ENCODE measurements at regions not wholly inside any gene's neighbourhood (a gene's known extent, or its start where the extent isn't known, plus 50 kb on each side); places are given as distances from the start of the nearest gene placed in this dataset.
"Not testable (repeated sequence)": the region's sequence is repeated elsewhere in the genome, so short reads cannot be mapped to it uniquely, and the experiment has no call there.

- no peak for DNase-seq
- Histone ChIP-seq H3K4me3 (ENCODE audit: control insufficient read depth in 1 of 7, extremely low read depth in 1 of 7, insufficient read depth in 4 of 7, low read depth in 2 of 7, low read length in 6 of 7) (no peak overlapping the region), H3K27me3 (replicated peaks in 2 of 5; ENCODE audit: control insufficient read depth in 4 of 5, insufficient read depth in 5 of 5, low read length in 4 of 5) (peaks cover 0 to 9% (median 0%) of the 10 kb centered on the region in 5 experiments), H3K27ac (ENCODE audit: insufficient read depth in 1 of 2, low read depth in 1 of 2, low read length in 2 of 2, poor library complexity in 1 of 2, severe bottlenecking in 2 of 2) (no peak overlapping the region), H3K9me3 (ENCODE audit: control extremely low read depth in 1 of 5, control insufficient read depth in 4 of 5, insufficient read depth in 2 of 5, low read depth in 1 of 5, low read length in 4 of 5) (peaks cover 0 to 17% (median 4%) of the 10 kb centered on the region in 5 experiments), H3K36me3 (ENCODE audit: control insufficient read depth in 4 of 4, insufficient read depth in 4 of 4, low read length in 3 of 4) (no peaks in the 10 kb centered on the region), H3K4me1 (ENCODE audit: control extremely low read depth in 1 of 4, control insufficient read depth in 4 of 4, insufficient read depth in 4 of 4, low read length in 3 of 4) (no peaks in the 10 kb centered on the region)
- ChIA-PET CTCF (no interaction called here), POLR2A (no interaction called here)
- 90% methylated on average over 5 of the region's 6 CpGs for WGBS (ENCODE audit: insufficient coverage)
Observed at GRCh38 chr19:13634658-13635057, 128.4 kb upstream of the CACNA1A start.

- H3K36me3 ChIP-seq (ENCODE audit: control insufficient read depth in 4 of 4, insufficient read depth in 4 of 4, low read length in 3 of 4): no peaks in the 10 kb centered on the region
- WGBS (ENCODE audit: insufficient coverage): 100% methylated on average over 1 of the region's 1 CpG
Observed at GRCh38 chr19:13633522-13633922, 127.2 kb upstream of the CACNA1A start.

GRCh38 chr19:13633109-13633508 is 126.8 kb upstream of the CACNA1A start:
- ChIA-PET POLR2A (no interaction called here), CTCF (no interaction called here)
- H3K9me3 ChIP-seq (ENCODE audit: control extremely low read depth in 1 of 5, control insufficient read depth in 4 of 5, insufficient read depth in 2 of 5, low read depth in 1 of 5, low read length in 4 of 5): peaks cover 0 to 12% (median 4%) of the 10 kb centered on the region in 5 experiments
- H3K27ac ChIP-seq (ENCODE audit: insufficient read depth in 1 of 2, low read depth in 1 of 2, low read length in 2 of 2, poor library complexity in 1 of 2, severe bottlenecking in 2 of 2): no peak overlapping the region
- no peak overlapping the region for H3K4me3 ChIP-seq (ENCODE audit: control insufficient read depth in 1 of 7, extremely low read depth in 1 of 7, insufficient read depth in 4 of 7, low read depth in 2 of 7, low read length in 6 of 7)
- H3K27me3 ChIP-seq (replicated peaks in 2 of 5; ENCODE audit: control insufficient read depth in 4 of 5, insufficient read depth in 5 of 5, low read length in 4 of 5): peaks cover 0 to 13% (median 0%) of the 10 kb centered on the region in 5 experiments
- H3K4me1 ChIP-seq (ENCODE audit: control extremely low read depth in 1 of 4, control insufficient read depth in 4 of 4, insufficient read depth in 4 of 4, low read length in 3 of 4): no peaks in the 10 kb centered on the region
- WGBS (ENCODE audit: insufficient coverage): 60% methylated on average over 6 of the region's 6 CpGs
- no peaks in the 10 kb centered on the region for H3K36me3 ChIP-seq (ENCODE audit: control insufficient read depth in 4 of 4, insufficient read depth in 4 of 4, low read length in 3 of 4)
- no peak for DNase-seq

More at GRCh38 chr19:13633522-13633922, 127.2 kb upstream of the CACNA1A start:
- Histone ChIP-seq H3K27ac (ENCODE audit: insufficient read depth in 1 of 2, low read depth in 1 of 2, low read length in 2 of 2, poor library complexity in 1 of 2, severe bottlenecking in 2 of 2) (no peak overlapping the region), H3K27me3 (replicated peaks in 2 of 5; ENCODE audit: control insufficient read depth in 4 of 5, insufficient read depth in 5 of 5, low read length in 4 of 5) (peaks cover 0 to 10% (median 0%) of the 10 kb centered on the region in 5 experiments), H3K4me1 (ENCODE audit: control extremely low read depth in 1 of 4, control insufficient read depth in 4 of 4, insufficient read depth in 4 of 4, low read length in 3 of 4) (no peaks in the 10 kb centered on the region), H3K9me3 (ENCODE audit: control extremely low read depth in 1 of 5, control insufficient read depth in 4 of 5, insufficient read depth in 2 of 5, low read depth in 1 of 5, low read length in 4 of 5) (peaks cover 0 to 12% (median 4%) of the 10 kb centered on the region in 5 experiments), H3K4me3 (ENCODE audit: control insufficient read depth in 1 of 7, extremely low read depth in 1 of 7, insufficient read depth in 4 of 7, low read depth in 2 of 7, low read length in 6 of 7) (no peak overlapping the region)
- DNase-seq: no peak
- POLR2A ChIA-PET: no interaction called here
- CTCF ChIA-PET: no interaction called here

DNA sequence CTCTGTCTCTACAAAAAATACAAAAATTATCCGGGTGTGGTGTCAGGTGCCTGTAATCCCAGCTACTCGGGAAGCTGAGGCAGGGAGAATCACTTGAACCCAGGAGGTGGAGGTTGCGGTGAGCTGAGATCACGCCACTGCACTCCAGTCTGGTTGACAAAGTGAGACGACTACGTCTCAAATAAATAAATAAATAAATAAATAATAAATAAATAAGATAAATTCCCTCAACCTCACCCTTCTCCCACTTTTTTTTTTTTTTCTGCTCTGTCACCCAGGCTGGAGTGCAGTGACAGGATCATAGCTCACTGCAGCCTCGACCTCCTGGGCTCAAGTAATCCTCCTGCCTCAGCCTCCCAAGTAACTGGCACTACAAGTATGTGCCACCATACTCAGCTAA is 125.9 kb upstream of the CACNA1A start:
- H3K4me1 ChIP-seq (ENCODE audit: control extremely low read depth in 1 of 4, control insufficient read depth in 4 of 4, insufficient read depth in 4 of 4, low read length in 3 of 4); CTCF ChIA-PET; POLR2A ChIA-PET; H3K27ac ChIP-seq (ENCODE audit: insufficient read depth in 1 of 2, low read depth in 1 of 2, low read length in 2 of 2, poor library complexity in 1 of 2, severe bottlenecking in 2 of 2); H3K27me3 ChIP-seq (replicated peaks in 2 of 5; ENCODE audit: control insufficient read depth in 4 of 5, insufficient read depth in 5 of 5, low read length in 4 of 5); H3K36me3 ChIP-seq (ENCODE audit: control insufficient read depth in 4 of 4, insufficient read depth in 4 of 4, low read length in 3 of 4); DNase-seq; H3K9me3 ChIP-seq (ENCODE audit: control extremely low read depth in 1 of 5, control insufficient read depth in 4 of 5, insufficient read depth in 2 of 5, low read depth in 1 of 5, low read length in 4 of 5); H3K4me3 ChIP-seq (ENCODE audit: control insufficient read depth in 1 of 7, extremely low read depth in 1 of 7, insufficient read depth in 4 of 7, low read depth in 2 of 7, low read length in 6 of 7): not testable (repeated sequence)
- WGBS (ENCODE audit: insufficient coverage): 75% methylated on average over 1 of the region's 7 CpGs

DNA sequence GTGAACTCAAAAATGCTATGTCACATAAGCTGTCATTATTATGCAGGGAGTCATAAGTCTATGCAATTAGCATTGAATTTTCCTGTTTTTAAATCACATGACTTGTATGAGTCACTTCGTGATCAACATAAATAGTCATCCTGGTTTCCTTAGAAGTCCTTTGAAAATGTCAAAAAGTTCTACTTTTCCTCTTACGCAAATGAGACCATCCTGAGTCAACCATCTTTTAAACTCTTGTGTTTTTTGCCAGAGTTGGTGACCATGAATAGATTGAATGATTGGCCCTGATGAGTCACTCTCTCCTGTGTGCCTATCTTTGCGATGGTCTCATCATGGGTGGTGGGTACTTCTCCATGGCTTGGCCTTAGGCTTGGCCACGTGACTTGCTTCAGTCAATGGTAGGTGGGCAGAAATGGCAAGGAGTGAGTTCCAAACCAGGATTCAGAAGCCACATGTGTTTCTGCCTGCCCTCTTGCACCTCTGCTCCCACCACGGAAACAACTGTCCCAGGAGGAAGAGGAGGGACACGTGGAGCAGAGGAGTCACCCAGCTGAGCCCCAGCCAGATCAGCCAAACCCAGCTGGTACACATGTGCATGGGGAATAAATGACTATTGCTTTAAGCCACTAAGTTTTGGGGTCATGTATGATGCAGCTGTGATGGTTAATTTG is 123.5 kb upstream of the CACNA1A start:
- H3K4me1 ChIP-seq (ENCODE audit: control extremely low read depth in 1 of 4, control insufficient read depth in 4 of 4, insufficient read depth in 4 of 4, low read length in 3 of 4): no peaks in the 10 kb centered on the region
- no peak for DNase-seq
- no peak overlapping the region for H3K4me3 ChIP-seq (ENCODE audit: control insufficient read depth in 1 of 7, extremely low read depth in 1 of 7, insufficient read depth in 4 of 7, low read depth in 2 of 7, low read length in 6 of 7)
- H3K27ac ChIP-seq (ENCODE audit: insufficient read depth in 1 of 2, low read depth in 1 of 2, low read length in 2 of 2, poor library complexity in 1 of 2, severe bottlenecking in 2 of 2): no peak overlapping the region
- peaks cover 0 to 5% (median 4%) of the 10 kb centered on the region in 5 experiments for H3K9me3 ChIP-seq (ENCODE audit: control extremely low read depth in 1 of 5, control insufficient read depth in 4 of 5, insufficient read depth in 2 of 5, low read depth in 1 of 5, low read length in 4 of 5)
- peaks cover 0 to 17% (median 4%) of the 10 kb centered on the region in 5 experiments for H3K27me3 ChIP-seq (replicated peaks in 2 of 5; ENCODE audit: control insufficient read depth in 4 of 5, insufficient read depth in 5 of 5, low read length in 4 of 5)
- CTCF ChIA-PET: no interaction called here
- POLR2A ChIA-PET: no interaction called here
- no peaks in the 10 kb centered on the region for H3K36me3 ChIP-seq (ENCODE audit: control insufficient read depth in 4 of 4, insufficient read depth in 4 of 4, low read length in 3 of 4)
- 93% methylated on average over 6 of the region's 6 CpGs for WGBS (ENCODE audit: insufficient coverage)

- Histone ChIP-seq H3K4me3 (ENCODE audit: control insufficient read depth in 1 of 7, extremely low read depth in 1 of 7, insufficient read depth in 4 of 7, low read depth in 2 of 7, low read length in 6 of 7) (no peak overlapping the region), H3K27me3 (replicated peaks in 2 of 5; ENCODE audit: control insufficient read depth in 4 of 5, insufficient read depth in 5 of 5, low read length in 4 of 5) (peaks cover 5 to 38% (median 15%) of the 10 kb centered on the region in 5 experiments), H3K27ac (ENCODE audit: insufficient read depth in 1 of 2, low read depth in 1 of 2, low read length in 2 of 2, poor library complexity in 1 of 2, severe bottlenecking in 2 of 2) (no peak overlapping the region), H3K36me3 (ENCODE audit: control insufficient read depth in 4 of 4, insufficient read depth in 4 of 4, low read length in 3 of 4) (no peaks in the 10 kb centered on the region), H3K4me1 (ENCODE audit: control extremely low read depth in 1 of 4, control insufficient read depth in 4 of 4, insufficient read depth in 4 of 4, low read length in 3 of 4) (no peaks in the 10 kb centered on the region), H3K9me3 (ENCODE audit: control extremely low read depth in 1 of 5, control insufficient read depth in 4 of 5, insufficient read depth in 2 of 5, low read depth in 1 of 5, low read length in 4 of 5) (peaks cover 0 to 3% (median 0%) of the 10 kb centered on the region in 5 experiments)
- no peak for DNase-seq
- WGBS (ENCODE audit: insufficient coverage): 86% methylated on average over 2 of the region's 5 CpGs
- ChIA-PET CTCF (no interaction called here), POLR2A (no interaction called here)
Observed at GRCh38 chr19:13627531-13627930, 121.3 kb upstream of the CACNA1A start.

DNA sequence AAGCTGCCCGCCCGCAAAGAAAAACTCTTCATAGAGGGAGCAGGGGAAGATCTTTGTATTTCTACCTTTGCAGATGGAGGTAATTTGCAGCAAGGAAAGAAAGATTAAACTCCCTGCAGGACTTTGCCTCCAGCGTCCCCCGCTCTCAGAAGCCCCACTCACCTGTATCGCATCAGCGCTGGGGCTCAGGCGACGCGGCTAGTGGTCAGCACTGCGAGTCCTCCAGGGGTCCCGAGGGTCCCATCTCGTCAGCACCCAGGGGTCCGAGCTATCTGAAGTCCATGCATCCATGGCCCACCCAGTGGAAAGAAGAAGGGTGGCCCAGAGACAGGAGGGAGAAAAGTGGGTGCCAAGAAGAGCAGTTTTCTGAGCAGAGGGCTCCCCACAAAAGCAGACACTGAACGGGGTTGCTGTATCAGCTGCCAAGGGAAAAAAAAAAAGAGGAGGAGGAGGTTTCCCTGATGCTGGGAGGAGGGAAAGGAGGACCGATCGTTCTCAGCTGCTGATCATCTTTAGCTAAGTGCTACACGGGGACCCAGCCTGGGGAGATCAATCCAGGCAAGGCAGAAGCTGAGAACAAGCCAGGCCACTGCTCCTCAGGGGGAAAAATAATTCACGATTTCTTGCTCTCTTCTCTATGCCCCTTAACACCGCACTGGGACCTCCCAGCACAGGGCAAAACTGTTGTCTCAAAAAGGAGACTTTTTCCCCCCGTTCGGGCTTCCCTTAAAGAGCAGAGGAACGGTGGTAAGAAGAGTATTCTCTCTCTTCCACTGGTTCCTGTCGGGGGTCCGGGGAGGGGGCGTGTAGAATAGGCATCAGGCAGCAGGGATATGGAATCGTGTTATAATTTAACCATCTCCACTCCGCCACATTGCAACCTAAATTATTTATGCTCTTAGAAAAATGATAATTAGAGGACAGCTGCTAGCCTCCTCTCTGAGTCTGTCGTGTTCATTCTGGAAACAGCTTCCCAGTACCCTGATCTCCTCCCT is 117.7 kb upstream of the CACNA1A start:
- ChIA-PET CTCF (no interaction called here), POLR2A (no interaction called here)
- Histone ChIP-seq H3K4me1 (ENCODE audit: control extremely low read depth in 1 of 4, control insufficient read depth in 4 of 4, insufficient read depth in 4 of 4, low read length in 3 of 4) (no peaks in the 10 kb centered on the region), H3K36me3 (ENCODE audit: control insufficient read depth in 4 of 4, insufficient read depth in 4 of 4, low read length in 3 of 4) (no peaks in the 10 kb centered on the region), H3K4me3 (ENCODE audit: control insufficient read depth in 1 of 7, extremely low read depth in 1 of 7, insufficient read depth in 4 of 7, low read depth in 2 of 7, low read length in 6 of 7) (no peak overlapping the region), H3K9me3 (ENCODE audit: control extremely low read depth in 1 of 5, control insufficient read depth in 4 of 5, insufficient read depth in 2 of 5, low read depth in 1 of 5, low read length in 4 of 5) (no peaks in the 10 kb centered on the region), H3K27ac (ENCODE audit: insufficient read depth in 1 of 2, low read depth in 1 of 2, low read length in 2 of 2, poor library complexity in 1 of 2, severe bottlenecking in 2 of 2) (no peak overlapping the region), H3K27me3 (replicated peaks in 2 of 5; ENCODE audit: control insufficient read depth in 4 of 5, insufficient read depth in 5 of 5, low read length in 4 of 5) (peaks cover 5 to 48% (median 16%) of the 10 kb centered on the region in 5 experiments)
- DNase-seq: no peak
- WGBS (ENCODE audit: insufficient coverage): 43% methylated on average over 18 of the region's 28 CpGs
